ENCODE measurements at regions not wholly inside any gene's neighbourhood (a gene's known extent, or its start where the extent isn't known, plus 50 kb on each side); places are given as distances from the start of the nearest gene placed in this dataset.

DNA sequence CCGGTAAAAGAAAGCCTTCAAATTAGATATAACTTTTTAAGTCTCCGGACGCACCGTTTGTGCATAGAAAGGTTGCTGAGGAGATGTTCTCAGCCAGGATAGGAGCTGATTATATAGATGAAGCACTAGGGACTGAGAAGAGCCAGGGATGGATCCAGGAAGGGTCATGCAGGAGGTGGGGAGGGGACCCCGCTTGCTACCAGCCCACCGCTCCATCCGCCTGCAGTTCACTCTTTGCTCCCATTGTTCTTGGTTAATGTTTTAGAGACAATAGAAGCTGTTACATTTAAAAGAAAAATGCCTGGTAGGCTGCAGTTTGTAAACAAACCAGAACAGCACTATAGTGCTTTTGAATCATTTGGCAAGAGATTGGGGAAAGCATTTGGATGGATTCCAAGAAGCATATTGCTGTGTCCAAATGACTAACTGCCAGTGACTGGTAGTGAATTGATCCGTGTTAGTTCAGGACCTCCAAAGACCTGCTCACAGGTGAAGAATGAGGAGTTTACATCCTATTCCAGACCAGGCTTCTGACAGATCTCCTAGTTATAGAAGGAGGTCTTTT is 175.9 kb upstream of the TAC1 start:
- 76 to 81% methylated on average over 8 of the region's 8 CpGs for WGBS, 2 donors
- DNase-seq (ENCODE audit: low spot score in 2 of 2) = no peak
- intact Hi-C loops (cut with DNase I; ENCODE audit: low total_unique reads) = no loop called here
- no peak overlapping the region for H3K4me3 ChIP-seq (ENCODE audit: low read depth, poor library complexity, severe bottlenecking)
- no peak for TF ChIP-seq POLR2A (IDR thresholded peaks at IDR 0.05)
- TF ChIP-seq, protein P1, sequence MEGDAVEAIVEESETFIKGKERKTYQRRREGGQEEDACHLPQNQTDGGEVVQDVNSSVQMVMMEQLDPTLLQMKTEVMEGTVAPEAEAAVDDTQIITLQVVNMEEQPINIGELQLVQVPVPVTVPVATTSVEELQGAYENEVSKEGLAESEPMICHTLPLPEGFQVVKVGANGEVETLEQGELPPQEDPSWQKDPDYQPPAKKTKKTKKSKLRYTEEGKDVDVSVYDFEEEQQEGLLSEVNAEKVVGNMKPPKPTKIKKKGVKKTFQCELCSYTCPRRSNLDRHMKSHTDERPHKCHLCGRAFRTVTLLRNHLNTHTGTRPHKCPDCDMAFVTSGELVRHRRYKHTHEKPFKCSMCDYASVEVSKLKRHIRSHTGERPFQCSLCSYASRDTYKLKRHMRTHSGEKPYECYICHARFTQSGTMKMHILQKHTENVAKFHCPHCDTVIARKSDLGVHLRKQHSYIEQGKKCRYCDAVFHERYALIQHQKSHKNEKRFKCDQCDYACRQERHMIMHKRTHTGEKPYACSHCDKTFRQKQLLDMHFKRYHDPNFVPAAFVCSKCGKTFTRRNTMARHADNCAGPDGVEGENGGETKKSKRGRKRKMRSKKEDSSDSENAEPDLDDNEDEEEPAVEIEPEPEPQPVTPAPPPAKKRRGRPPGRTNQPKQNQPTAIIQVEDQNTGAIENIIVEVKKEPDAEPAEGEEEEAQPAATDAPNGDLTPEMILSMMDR (IDR thresholded peaks at IDR 0.05) = no peak

DNA sequence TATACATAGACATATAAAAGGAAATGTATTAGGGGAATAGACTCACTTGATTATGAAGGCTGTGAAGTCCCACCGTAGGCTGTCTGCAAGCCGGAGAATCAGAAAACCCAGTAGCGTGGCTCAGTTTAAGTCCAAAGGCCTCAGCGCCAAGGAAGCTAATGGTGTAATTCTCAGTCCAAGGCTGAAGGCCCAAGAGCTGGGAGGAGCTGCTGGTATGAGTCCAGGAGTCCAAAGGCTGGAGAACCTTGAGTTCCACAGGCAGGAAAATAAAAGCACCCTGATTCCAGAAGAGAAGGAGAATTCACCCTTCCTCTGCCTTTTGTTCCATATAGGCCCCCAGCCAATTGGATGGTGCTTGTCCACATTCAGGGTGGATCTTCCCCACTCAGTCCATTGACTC is 166.2 kb upstream of the TAC1 start:
- intact Hi-C loops (cut with DNase I; ENCODE audit: low total_unique reads) = no loop called here
- no peak for TF ChIP-seq POLR2A (IDR thresholded peaks at IDR 0.05)
- TF ChIP-seq, protein P1 (IDR thresholded peaks at IDR 0.05) = no peak
- DNase-seq (ENCODE audit: low spot score in 2 of 2) = no peak
- WGBS, 2 donors = 88 to 95% methylated on average over 4 of the region's 4 CpGs
- no peak overlapping the region for H3K4me3 ChIP-seq (ENCODE audit: low read depth, poor library complexity, severe bottlenecking)

DNA sequence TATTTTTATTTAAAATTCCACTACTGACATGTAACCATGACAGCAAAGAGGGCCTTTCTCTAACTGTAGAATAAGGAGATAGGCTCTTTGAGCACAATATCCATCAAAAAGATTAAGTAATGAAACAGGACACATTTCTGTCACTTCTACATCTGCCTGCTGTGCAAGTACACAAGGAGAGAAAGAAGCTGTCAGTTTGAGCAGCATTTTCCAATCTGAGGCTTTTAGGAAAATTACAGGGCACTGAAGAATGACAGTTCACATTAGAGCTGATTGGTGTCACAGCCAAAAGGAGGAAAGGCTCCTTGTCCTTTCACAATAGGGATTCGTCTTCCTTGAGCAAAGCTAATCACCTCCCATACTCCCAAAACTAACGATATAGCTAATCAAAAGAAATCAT is 158.8 kb upstream of the TAC1 start:
- TF ChIP-seq, protein P1 (IDR thresholded peaks at IDR 0.05) = no peak
- TF ChIP-seq POLR2A (IDR thresholded peaks at IDR 0.05) = no peak
- WGBS, 2 donors = 72 to 88% methylated on average over 2 of the region's 2 CpGs
- no peak overlapping the region for H3K4me3 ChIP-seq (ENCODE audit: low read depth, poor library complexity, severe bottlenecking)
- intact Hi-C loops (cut with DNase I; ENCODE audit: low total_unique reads) = no loop called here
- DNase-seq (ENCODE audit: low spot score in 2 of 2) = no peak

DNA sequence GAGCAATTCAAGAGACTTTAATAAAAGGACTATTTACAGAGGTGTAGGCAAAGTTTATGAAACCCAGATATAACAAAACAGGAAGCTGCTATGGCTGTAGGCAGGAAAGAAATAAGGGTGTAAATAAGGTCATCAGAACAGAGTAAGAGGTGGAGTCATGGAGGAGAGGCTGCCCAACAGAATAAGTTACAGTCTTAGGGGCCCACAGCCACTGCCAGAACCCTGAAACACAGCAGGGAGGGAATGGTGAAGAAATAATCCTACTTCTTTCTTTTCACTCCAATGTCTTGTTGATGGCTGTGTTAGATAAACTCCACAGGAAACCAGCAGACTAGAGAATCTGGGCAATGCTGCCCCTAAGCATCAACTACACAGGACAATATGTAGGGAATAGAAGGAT is 155.8 kb upstream of the TAC1 start:
- intact Hi-C loops (cut with DNase I; ENCODE audit: low total_unique reads) = no loop called here
- TF ChIP-seq POLR2A (IDR thresholded peaks at IDR 0.05) = no peak
- TF ChIP-seq, protein P1 (IDR thresholded peaks at IDR 0.05) = no peak
- no peak for DNase-seq (ENCODE audit: low spot score in 2 of 2)
- no peak overlapping the region for H3K4me3 ChIP-seq (ENCODE audit: low read depth, poor library complexity, severe bottlenecking)

DNA sequence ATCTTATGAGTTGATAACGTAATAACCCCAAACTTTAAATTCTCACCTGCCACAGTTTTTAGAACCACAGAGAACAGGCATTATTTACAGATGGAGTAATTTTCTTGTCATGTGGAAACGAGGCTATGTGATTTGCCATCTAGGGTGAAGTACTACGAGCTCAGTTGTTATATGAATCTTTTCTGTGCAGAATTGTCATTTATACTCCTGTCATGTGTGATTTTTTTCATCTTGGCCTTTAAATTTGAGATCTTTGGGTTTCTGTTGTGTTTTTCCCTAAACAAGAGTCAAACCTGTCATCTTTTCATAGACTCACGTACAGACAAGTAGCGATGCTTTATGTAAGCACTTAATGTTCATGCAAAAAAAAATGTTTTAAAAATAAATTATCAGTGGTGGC is 153.7 kb upstream of the TAC1 start:
- H3K4me3 ChIP-seq (ENCODE audit: low read depth, poor library complexity, severe bottlenecking) = no peak overlapping the region
- intact Hi-C loops (cut with DNase I; ENCODE audit: low total_unique reads) = no loop called here
- TF ChIP-seq POLR2A (IDR thresholded peaks at IDR 0.05) = no peak
- TF ChIP-seq, protein P1 (IDR thresholded peaks at IDR 0.05) = no peak
- WGBS, 2 donors = 64 to 65% methylated on average over 5 of the region's 5 CpGs
- DNase-seq (ENCODE audit: low spot score in 2 of 2) = no peak

DNA sequence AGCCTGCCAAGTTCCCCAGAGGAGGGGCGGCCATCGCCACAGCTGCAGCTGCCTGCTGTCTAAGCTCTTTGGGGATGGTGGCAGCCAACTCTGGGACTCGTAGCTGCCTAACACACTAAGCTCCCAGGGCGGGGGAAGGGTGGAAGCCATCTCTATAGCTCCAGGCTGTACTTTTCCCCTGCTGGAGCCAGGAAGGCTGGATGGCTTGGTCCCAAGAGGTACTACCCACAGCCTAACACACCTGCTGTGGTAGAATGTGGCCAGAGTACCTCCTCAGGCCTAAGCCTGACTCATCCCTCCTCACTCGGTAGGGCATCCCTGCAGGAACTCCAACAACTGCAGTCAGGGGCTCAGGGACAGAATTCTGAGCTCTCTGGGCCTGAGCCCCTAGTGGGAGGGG is 151.7 kb upstream of the TAC1 start:
- DNase-seq (ENCODE audit: low spot score in 2 of 2) = no peak
- intact Hi-C loops (cut with DNase I; ENCODE audit: low total_unique reads) = no loop called here
- WGBS, 2 donors = 73 to 84% methylated on average over 4 to 5 of the region's 5 CpGs
- H3K4me3 ChIP-seq (ENCODE audit: low read depth, poor library complexity, severe bottlenecking) = no peak overlapping the region
- no peak for TF ChIP-seq POLR2A (IDR thresholded peaks at IDR 0.05)
- TF ChIP-seq, protein P1 (IDR thresholded peaks at IDR 0.05) = no peak
